ENCODE measurements at regions not wholly inside any gene's neighbourhood (a gene's known extent, or its start where the extent isn't known, plus 50 kb on each side); places are given as distances from the start of the nearest gene placed in this dataset.

DNA sequence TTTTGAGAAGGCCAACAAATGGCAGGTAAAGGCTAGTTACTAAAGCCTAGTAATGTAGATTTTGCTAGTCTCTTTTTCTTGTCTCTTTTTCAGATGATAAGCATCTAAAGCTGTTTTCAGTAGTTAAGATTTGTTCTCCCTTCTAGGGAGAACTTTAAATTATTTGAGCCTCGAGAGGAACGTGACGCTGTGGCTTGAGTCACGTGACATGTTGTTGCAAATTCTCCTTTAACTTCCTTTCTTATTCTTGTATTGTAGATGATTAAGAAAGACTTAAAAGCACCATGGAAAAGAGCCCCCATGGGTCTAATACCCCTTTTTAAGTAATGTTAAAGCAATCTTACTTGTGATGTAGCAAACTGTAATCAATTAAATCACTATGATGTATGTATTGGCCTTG, 2698.7 kb downstream of the PCDH9 start:
- H3K56ac ChIP-seq (ENCODE audit: extremely low read depth, insufficient read depth, low read length), result no peak overlapping the region
- no peak overlapping the region for H2BK120ac ChIP-seq (ENCODE audit: low read depth, low read length)
- no peak for TF ChIP-seq SMC3 (IDR thresholded peaks at IDR 0.05; ENCODE audit: low read depth, low read length)
- no peak for TF ChIP-seq BHLHE40 (IDR thresholded peaks at IDR 0.05; ENCODE audit: low read depth, low read length)
- no peak for TF ChIP-seq NFE2L2 (IDR thresholded peaks at IDR 0.05; ENCODE audit: low read depth, low read length)
- TF ChIP-seq CEBPB (IDR thresholded peaks at IDR 0.05; ENCODE audit: low read depth, low read length), result no peak
- TF ChIP-seq CHD1 (IDR thresholded peaks at IDR 0.05; ENCODE audit: low read depth, low read length), result no peak
- no peak for TF ChIP-seq RFX5 (IDR thresholded peaks at IDR 0.05; ENCODE audit: low read depth, low read length)
- no peak for TF ChIP-seq MXI1 (IDR thresholded peaks at IDR 0.05; ENCODE audit: borderline replicate concordance, low read depth, low read length)
- TF ChIP-seq, protein P1, sequence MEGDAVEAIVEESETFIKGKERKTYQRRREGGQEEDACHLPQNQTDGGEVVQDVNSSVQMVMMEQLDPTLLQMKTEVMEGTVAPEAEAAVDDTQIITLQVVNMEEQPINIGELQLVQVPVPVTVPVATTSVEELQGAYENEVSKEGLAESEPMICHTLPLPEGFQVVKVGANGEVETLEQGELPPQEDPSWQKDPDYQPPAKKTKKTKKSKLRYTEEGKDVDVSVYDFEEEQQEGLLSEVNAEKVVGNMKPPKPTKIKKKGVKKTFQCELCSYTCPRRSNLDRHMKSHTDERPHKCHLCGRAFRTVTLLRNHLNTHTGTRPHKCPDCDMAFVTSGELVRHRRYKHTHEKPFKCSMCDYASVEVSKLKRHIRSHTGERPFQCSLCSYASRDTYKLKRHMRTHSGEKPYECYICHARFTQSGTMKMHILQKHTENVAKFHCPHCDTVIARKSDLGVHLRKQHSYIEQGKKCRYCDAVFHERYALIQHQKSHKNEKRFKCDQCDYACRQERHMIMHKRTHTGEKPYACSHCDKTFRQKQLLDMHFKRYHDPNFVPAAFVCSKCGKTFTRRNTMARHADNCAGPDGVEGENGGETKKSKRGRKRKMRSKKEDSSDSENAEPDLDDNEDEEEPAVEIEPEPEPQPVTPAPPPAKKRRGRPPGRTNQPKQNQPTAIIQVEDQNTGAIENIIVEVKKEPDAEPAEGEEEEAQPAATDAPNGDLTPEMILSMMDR (conservative IDR thresholded peaks at IDR 0.05; ENCODE audit: low read depth, low read length), result no peak
- TF ChIP-seq RAD21 (IDR thresholded peaks at IDR 0.05; ENCODE audit: low read length), result no peak
- TF ChIP-seq FOS (IDR thresholded peaks at IDR 0.05; ENCODE audit: low read depth, low read length), result no peak
- no peak for TF ChIP-seq MAZ (IDR thresholded peaks at IDR 0.05; ENCODE audit: borderline replicate concordance, low read depth, low read length)
- no peak for TF ChIP-seq POLR2A (IDR thresholded peaks at IDR 0.05; ENCODE audit: low read depth, low read length)
- no peak for TF ChIP-seq MAFK (IDR thresholded peaks at IDR 0.05; ENCODE audit: low read depth, low read length)
- TF ChIP-seq RCOR1 (IDR thresholded peaks at IDR 0.05; ENCODE audit: insufficient replicate concordance, low read length), result no peak
- TF ChIP-seq, protein P2, sequence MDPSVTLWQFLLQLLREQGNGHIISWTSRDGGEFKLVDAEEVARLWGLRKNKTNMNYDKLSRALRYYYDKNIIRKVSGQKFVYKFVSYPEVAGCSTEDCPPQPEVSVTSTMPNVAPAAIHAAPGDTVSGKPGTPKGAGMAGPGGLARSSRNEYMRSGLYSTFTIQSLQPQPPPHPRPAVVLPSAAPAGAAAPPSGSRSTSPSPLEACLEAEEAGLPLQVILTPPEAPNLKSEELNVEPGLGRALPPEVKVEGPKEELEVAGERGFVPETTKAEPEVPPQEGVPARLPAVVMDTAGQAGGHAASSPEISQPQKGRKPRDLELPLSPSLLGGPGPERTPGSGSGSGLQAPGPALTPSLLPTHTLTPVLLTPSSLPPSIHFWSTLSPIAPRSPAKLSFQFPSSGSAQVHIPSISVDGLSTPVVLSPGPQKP (IDR thresholded peaks at IDR 0.05; ENCODE audit: borderline replicate concordance, low read depth, low read length), result no peak
- in situ Hi-C loops (cut with MboI; ENCODE audit: low sequenced_read_pairs), result no loop called here
- H3K27ac ChIP-seq (ENCODE audit: insufficient read depth, low read length), result no peak overlapping the region
- no peaks in the 10 kb centered on the region for H3K79me1 ChIP-seq (ENCODE audit: low read depth in 1 of 2, low read length in 2 of 2)
- no peak overlapping the region for H2AK5ac ChIP-seq (ENCODE audit: low read depth, low read length)
- no peaks in the 10 kb centered on the region for H3K9me3 ChIP-seq (ENCODE audit: control insufficient read depth, insufficient read depth, low read length)
- no peak overlapping the region for H3K9ac ChIP-seq (ENCODE audit: low read depth, low read length)
- H3K4ac ChIP-seq (ENCODE audit: low read depth, low read length), result no peak overlapping the region
- H4K91ac ChIP-seq (ENCODE audit: insufficient read depth, low read depth, low read length), result no peak overlapping the region
- no peaks in the 10 kb centered on the region for H3K9me1 ChIP-seq (ENCODE audit: insufficient read depth, low read length)
- DNase-seq (no peak), ATAC-seq (ENCODE audit: low read depth) (no peak)
- no peak overlapping the region for H4K8ac ChIP-seq (ENCODE audit: low read depth in 2 of 2, low read length in 2 of 2)
- no CpG with 5 or more reads among the region's 4 CpGs for WGBS, 2 experiments (ENCODE audit: extremely low coverage in 2 of 2, insufficient read length in 1 of 2)
- H4K20me1 ChIP-seq (ENCODE audit: insufficient read depth, low read length), result no peaks in the 10 kb centered on the region
- H3K14ac ChIP-seq (replicated peaks; ENCODE audit: low read depth, low read length), result no peak overlapping the region
- no peak overlapping the region for H2BK15ac ChIP-seq (ENCODE audit: low read depth, low read length)
- H3K36me3 ChIP-seq (ENCODE audit: control insufficient read depth, insufficient read depth, low read length), result no peaks in the 10 kb centered on the region
- no peak overlapping the region for H3K4me3 ChIP-seq (ENCODE audit: insufficient read depth, low read depth, low read length)
- H3K23ac ChIP-seq (ENCODE audit: low read depth, low read length), result no peak overlapping the region
- no peak overlapping the region for H2AFZ ChIP-seq (replicated peaks; ENCODE audit: low read length, poor library complexity)
- H3K4me1 ChIP-seq (ENCODE audit: control insufficient read depth, insufficient read depth, low read length), result no peaks in the 10 kb centered on the region
- H3K27me3 ChIP-seq (ENCODE audit: control insufficient read depth, insufficient read depth, low read length), result no peaks in the 10 kb centered on the region
- no peak overlapping the region for H2AK9ac ChIP-seq (replicated peaks; ENCODE audit: low read depth, low read length, poor library complexity)
- dilution Hi-C loops (cut with HindIII; ENCODE audit: low sequenced_read_pairs, unreplicated experiment), result no loop called here
- H2BK20ac ChIP-seq (ENCODE audit: low read depth, low read length), result no peak overlapping the region
- H3K18ac ChIP-seq (ENCODE audit: low read depth, low read length), result no peak overlapping the region
- intact Hi-C loops (cut with micrococcal nuclease), result no loop called here
- CTCF ChIA-PET, result no interaction called here
- POLR2A ChIA-PET (ENCODE audit: unreplicated experiment), result no interaction called here
- no peak overlapping the region for H3K4me2 ChIP-seq (ENCODE audit: low read depth, low read length)
- no TSS peak for BruUV-seq (replicated peaks)
- H2BK5ac ChIP-seq (ENCODE audit: low read depth, low read length, poor library complexity, severe bottlenecking), result no peak overlapping the region
- H4K5ac ChIP-seq (ENCODE audit: low read depth, low read length), result no peak overlapping the region
